ENCODE measurements at regions not wholly inside any gene's neighbourhood (a gene's known extent, or its start where the extent isn't known, plus 50 kb on each side); places are given as distances from the start of the nearest gene placed in this dataset.

DNA sequence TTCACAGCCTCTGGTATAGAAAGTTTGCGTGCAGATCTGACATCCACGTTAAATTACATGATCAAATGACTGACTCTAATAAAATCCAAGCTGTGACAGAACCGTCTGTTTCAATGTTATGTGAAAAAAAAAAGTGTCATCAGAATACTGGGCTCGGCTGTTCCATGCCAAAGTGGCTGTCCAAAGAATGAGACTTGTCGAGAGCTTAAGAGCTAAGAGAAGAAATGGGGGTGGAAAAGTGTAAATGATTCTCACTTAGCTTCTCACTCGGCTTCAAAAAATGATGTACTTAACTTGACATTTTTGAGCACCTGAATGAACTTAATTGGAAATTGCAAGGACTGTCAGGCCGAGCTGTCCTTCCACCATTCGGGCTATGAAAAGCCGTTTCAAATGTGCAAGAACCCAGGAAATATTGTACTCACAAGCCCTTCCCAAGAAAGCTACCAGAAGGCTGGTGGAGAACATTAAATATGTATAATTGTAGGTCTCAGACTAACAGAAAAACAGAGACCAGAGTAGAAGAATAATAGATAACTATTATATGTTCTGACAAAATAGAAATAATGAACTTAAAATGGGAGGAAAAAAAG, 78.0 kb downstream of the DIO3 start:
- H3K9me3 ChIP-seq: no peaks in the 10 kb centered on the region
- H3K4me3 ChIP-seq: no peak overlapping the region
- ATAC-seq (no peak), DNase-seq (no peak)
- intact Hi-C loops (cut with DNase I): no loop called here
- H3K27ac ChIP-seq: no peak overlapping the region
- H3K27me3 ChIP-seq: peaks cover 14% of the 10 kb centered on the region
- TF ChIP-seq CTCF (IDR thresholded peaks at IDR 0.05): no peak
- no peaks in the 10 kb centered on the region for H3K36me3 ChIP-seq
- no peaks in the 10 kb centered on the region for H3K4me1 ChIP-seq

DNA sequence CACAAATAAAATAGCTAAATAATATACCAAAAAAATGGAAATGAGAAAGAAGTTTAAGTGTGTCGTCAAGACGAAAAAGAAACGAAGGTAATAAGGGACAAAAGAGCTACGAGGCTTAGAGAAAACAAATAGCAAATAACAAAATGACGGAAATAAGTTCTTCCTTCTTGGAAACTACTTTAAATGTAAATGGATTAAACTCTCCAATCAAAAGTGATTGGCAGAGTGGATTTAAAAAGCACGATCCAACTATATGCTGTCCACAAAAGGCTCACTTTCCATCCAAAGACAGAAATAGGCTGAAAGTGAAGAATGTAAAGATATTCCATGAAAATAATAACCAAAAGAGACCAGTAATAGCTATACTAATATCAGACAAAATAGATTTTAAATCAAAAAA, 82.4 kb downstream of the DIO3 start:
- H3K36me3 ChIP-seq: no peaks in the 10 kb centered on the region
- H3K27me3 ChIP-seq: peaks cover 4% of the 10 kb centered on the region
- TF ChIP-seq CTCF (IDR thresholded peaks at IDR 0.05): no peak
- ATAC-seq (no peak), DNase-seq (no peak)
- no peak overlapping the region for H3K27ac ChIP-seq
- no peak overlapping the region for H3K4me3 ChIP-seq
- no peaks in the 10 kb centered on the region for H3K9me3 ChIP-seq
- H3K4me1 ChIP-seq: no peaks in the 10 kb centered on the region
- intact Hi-C loops (cut with DNase I): no loop called here

DNA sequence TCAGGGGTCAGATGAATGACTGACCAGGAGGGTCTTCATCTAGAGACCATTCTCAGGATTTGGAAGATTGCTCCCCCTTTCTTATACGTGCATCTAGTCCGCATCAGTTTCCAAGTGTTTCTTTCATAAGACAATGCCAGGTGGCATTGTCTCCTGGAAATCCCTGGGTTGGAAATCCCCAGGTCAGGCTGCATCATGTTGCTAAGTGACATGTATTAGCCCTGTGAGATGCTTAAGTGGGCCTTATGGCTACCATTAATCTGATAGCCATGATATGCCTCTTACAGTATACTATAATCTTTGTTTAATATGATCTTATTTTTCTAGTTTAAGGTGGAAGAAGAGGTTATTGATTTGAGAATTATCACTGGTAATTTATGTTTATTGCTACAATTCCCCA, 92.8 kb downstream of the DIO3 start:
- Histone ChIP-seq H3K27me3 (no peaks in the 10 kb centered on the region), H3K4me3 (no peak overlapping the region), H3K4me1 (no peaks in the 10 kb centered on the region), H3K9me3 (no peaks in the 10 kb centered on the region), H3K27ac (no peak overlapping the region), H3K36me3 (no peaks in the 10 kb centered on the region)
- no peak for ATAC-seq
- no peak for TF ChIP-seq CTCF (IDR thresholded peaks at IDR 0.05)
- DNase-seq: no peak
- intact Hi-C loops (cut with DNase I): no loop called here

DNA sequence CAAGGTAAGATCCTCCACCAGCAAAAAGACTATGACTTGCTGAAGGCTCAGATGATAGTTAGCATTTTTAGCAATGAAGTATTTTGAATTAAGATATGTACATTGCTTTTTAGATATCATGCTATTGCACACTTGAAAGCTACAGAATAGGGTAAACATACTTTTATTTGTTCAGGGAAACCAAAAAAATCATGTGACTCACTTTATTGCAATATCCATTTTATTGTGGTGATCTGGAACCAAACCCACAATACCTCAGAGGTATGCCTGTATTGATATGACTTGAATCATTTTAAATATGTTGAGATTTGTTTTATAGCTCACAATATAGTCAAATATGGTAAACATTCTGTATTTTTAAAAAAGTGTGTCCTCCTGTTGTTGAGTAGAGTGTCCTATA, 96.1 kb downstream of the DIO3 start:
- no peaks in the 10 kb centered on the region for H3K9me3 ChIP-seq
- no peak for TF ChIP-seq CTCF (IDR thresholded peaks at IDR 0.05)
- no peak overlapping the region for H3K27ac ChIP-seq
- H3K4me1 ChIP-seq: no peaks in the 10 kb centered on the region
- ATAC-seq (no peak), DNase-seq (no peak)
- no peaks in the 10 kb centered on the region for H3K27me3 ChIP-seq
- no peak overlapping the region for H3K4me3 ChIP-seq
- intact Hi-C loops (cut with DNase I): no loop called here
- H3K36me3 ChIP-seq: no peaks in the 10 kb centered on the region

DNA sequence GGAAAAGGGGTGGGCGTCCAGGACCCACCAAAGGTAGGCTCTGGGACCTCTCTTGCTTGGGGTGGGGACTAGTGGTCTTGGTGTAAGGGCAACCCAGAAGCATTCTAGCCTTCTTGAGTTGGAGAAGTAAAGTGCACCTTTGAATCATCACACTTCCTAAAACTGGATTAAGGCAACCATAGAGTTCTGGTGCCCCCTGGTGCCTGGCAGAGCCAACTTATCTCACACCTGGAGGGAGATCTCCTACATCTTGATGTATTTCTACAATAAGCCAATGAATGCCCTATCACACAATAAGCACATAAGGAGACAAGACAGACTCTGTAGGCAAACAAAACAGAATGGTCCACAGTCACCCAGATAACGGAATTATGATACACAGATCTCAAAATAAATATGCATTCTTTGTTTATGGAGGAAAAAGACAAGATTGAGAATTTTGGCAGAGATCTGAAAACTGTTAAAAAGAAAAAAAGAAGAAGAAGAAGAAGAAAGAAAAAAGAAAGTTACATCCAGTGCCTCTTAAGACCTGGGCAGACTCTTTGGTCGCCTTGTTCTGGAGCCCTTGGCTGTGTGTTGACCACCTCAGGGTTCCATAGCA, 95.9 kb upstream of the PPP2R5C start:
- H3K9me3 ChIP-seq: peaks cover 10% of the 10 kb centered on the region
- ATAC-seq (peak; percentile 45), DNase-seq (no peak)
- H3K36me3 ChIP-seq: no peaks in the 10 kb centered on the region
- H3K27me3 ChIP-seq: peaks cover 37% of the 10 kb centered on the region
- no peak overlapping the region for H3K4me3 ChIP-seq
- H3K27ac ChIP-seq: no peak overlapping the region
- intact Hi-C loops (cut with DNase I): no loop called here
- peak; percentile 32 for TF ChIP-seq CTCF (IDR thresholded peaks at IDR 0.05)
- no peaks in the 10 kb centered on the region for H3K4me1 ChIP-seq

DNA sequence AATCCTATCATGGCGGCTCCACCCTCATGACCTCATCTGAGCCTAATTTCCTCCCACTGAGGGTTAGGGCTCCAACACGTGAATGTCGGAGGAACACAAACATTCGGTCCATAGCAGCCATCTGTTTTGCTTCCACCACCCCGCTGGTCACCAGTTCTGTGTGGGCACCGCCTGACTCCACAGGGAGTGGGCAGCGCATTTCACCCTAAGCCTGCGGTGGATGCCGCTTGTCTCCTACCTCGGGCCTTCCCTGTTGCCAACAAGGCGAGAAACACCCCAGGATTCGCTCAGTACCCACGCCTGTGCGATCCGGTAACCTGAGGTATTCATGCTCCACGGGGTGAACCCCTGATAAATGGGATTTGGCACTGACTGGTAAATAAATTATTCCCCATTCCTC, 95.2 kb upstream of the PPP2R5C start:
- no peak for TF ChIP-seq CTCF (IDR thresholded peaks at IDR 0.05)
- no peak for ATAC-seq

More for the DNA sequence above, 95.2 kb upstream of the PPP2R5C start:
- Histone ChIP-seq H3K4me1 (no peaks in the 10 kb centered on the region), H3K27ac (no peak overlapping the region), H3K4me3 (no peak overlapping the region), H3K27me3 (peaks cover 37% of the 10 kb centered on the region), H3K36me3 (no peaks in the 10 kb centered on the region), H3K9me3 (peaks cover 10% of the 10 kb centered on the region)
- no peak for DNase-seq
- intact Hi-C loops (cut with DNase I): no loop called here

Measured in upper lobe of right lung (tissue), 1 donor.